H9 (cell line): ENCODE measurements at regions not wholly inside any gene's neighbourhood (a gene's known extent, or its start where the extent isn't known, plus 50 kb on each side); places are given as distances from the start of the nearest gene placed in this dataset.
A peak's percentile ranks its signal among the peaks of the same experiment; 100 is the strongest.

ENCODE experiments used
- DNase-seq: peaks from one replicate; pipeline ENCODE4 v3.0.0-alpha.2; 2017
- H2AFZ ChIP-seq: one replicate; pipeline ENCODE4 v1.6.1; 2013; ENCODE audit warnings: mild to moderate bottlenecking, low read length, control low read depth, moderate library complexity
- H2AK5ac ChIP-seq: 2 replicates; pipeline ENCODE4 v1.6.1; 2013; ENCODE audit warnings: low read length, control low read depth, mixed read lengths; ENCODE audit not compliant: insufficient read length
- H2BK120ac ChIP-seq: one replicate; pipeline ENCODE4 v1.6.1; 2013; ENCODE audit warnings: low read depth, mild to moderate bottlenecking, low read length, control low read depth, inconsistent platforms; ENCODE audit not compliant: poor library complexity, severe bottlenecking
- H2BK12ac ChIP-seq: 2 replicates; pipeline ENCODE4 v1.6.1; 2013; ENCODE audit warnings: low read length, control low read depth, mixed read lengths, low read depth; ENCODE audit not compliant: insufficient read length
- H2BK15ac ChIP-seq: 2 replicates; pipeline ENCODE4 v1.6.1; 2013; ENCODE audit warnings: low read depth, low read length, control low read depth
- H2BK20ac ChIP-seq: one replicate; pipeline ENCODE4 v1.6.1; 2013; ENCODE audit warnings: low read depth, mild to moderate bottlenecking, low read length, control low read depth, inconsistent platforms; ENCODE audit not compliant: poor library complexity, severe bottlenecking
- H2BK5ac ChIP-seq: 2 replicates; pipeline ENCODE4 v1.6.1; 2013; ENCODE audit warnings: low read length, control low read depth, mixed read lengths; ENCODE audit not compliant: insufficient read length
- H3K14ac ChIP-seq: 2 replicates; pipeline ENCODE4 v1.6.1; 2013; ENCODE audit warnings: low read length, control low read depth; ENCODE audit not compliant: insufficient read depth
- H3K18ac ChIP-seq: 2 replicates; pipeline ENCODE4 v1.6.1; 2013; ENCODE audit warnings: low read depth, mild to moderate bottlenecking, mixed read lengths, low read length, control low read depth; ENCODE audit not compliant: insufficient read length
- H3K23ac ChIP-seq: 2 replicates; pipeline ENCODE4 v1.6.1; 2013; ENCODE audit warnings: low read length, control low read depth, mixed read lengths, low read depth; ENCODE audit not compliant: insufficient read length
- H3K23me2 ChIP-seq: 2 replicates; pipeline ENCODE4 v1.6.1; 2013; ENCODE audit warnings: low read depth, mild to moderate bottlenecking, mixed read lengths, low read length, control low read depth; ENCODE audit not compliant: insufficient read length, poor library complexity, severe bottlenecking
- H3K27ac ChIP-seq: 2 replicates; pipeline ENCODE4 v1.5.1; 2013; ENCODE audit warnings: low read length, control low read depth, mixed read lengths, low read depth; ENCODE audit not compliant: insufficient read length
- H3K27me3 ChIP-seq: 2 replicates; pipeline ENCODE4 v1.6.1; 2013; ENCODE audit warnings: low read length, control low read depth, inconsistent platforms; ENCODE audit not compliant: insufficient read depth
- H3K4ac ChIP-seq: 2 replicates; pipeline ENCODE4 v1.6.1; 2013; ENCODE audit warnings: low read depth, mild to moderate bottlenecking, control low read depth, inconsistent platforms, low read length, moderate library complexity
- H3K4me1 ChIP-seq: 2 replicates; pipeline ENCODE4 v1.6.1; 2013; ENCODE audit warnings: low read length, control low read depth, inconsistent platforms; ENCODE audit not compliant: insufficient read depth
- H3K4me2 ChIP-seq: 2 replicates; pipeline ENCODE4 v1.6.1; 2013; ENCODE audit warnings: low read length, control low read depth, mixed read lengths; ENCODE audit not compliant: insufficient read length, insufficient read depth
- H3K56ac ChIP-seq: 2 replicates; pipeline ENCODE4 v1.6.1; 2013; ENCODE audit warnings: low read depth, mild to moderate bottlenecking, mixed read lengths, low read length, control low read depth; ENCODE audit not compliant: insufficient read length
- H3K79me1 ChIP-seq: 2 replicates; pipeline ENCODE4 v1.6.1; 2013; ENCODE audit warnings: low read depth, mild to moderate bottlenecking, moderate library complexity, low read length, control low read depth, inconsistent platforms; ENCODE audit not compliant: insufficient read depth, poor library complexity, severe bottlenecking
- H3K79me2 ChIP-seq: 2 replicates; pipeline ENCODE4 v1.6.1; 2013; ENCODE audit warnings: low read length, control low read depth, inconsistent platforms; ENCODE audit not compliant: insufficient read depth
- H3K9ac ChIP-seq: 2 replicates; pipeline ENCODE4 v1.6.1; 2013; ENCODE audit warnings: low read length, control low read depth, mixed read lengths; ENCODE audit not compliant: insufficient read length; ENCODE audit errors: extremely low read depth
- H3K9me3 ChIP-seq: one replicate; pipeline ENCODE4 v1.6.1; 2013; ENCODE audit warnings: low read depth, low read length, inconsistent platforms; ENCODE audit not compliant: control insufficient read depth
- H3T11ph ChIP-seq: one replicate; pipeline ENCODE4 v1.6.1; 2013; ENCODE audit warnings: mild to moderate bottlenecking, low read length, control low read depth, inconsistent platforms
- H4K20me1 ChIP-seq: one replicate; pipeline ENCODE4 v1.6.1; 2013; ENCODE audit not compliant: control insufficient read depth, insufficient read length, insufficient read depth
- H4K5ac ChIP-seq: 2 replicates; pipeline ENCODE4 v1.6.1; 2013; ENCODE audit warnings: low read depth, mild to moderate bottlenecking, mixed read lengths, low read length, control low read depth; ENCODE audit not compliant: insufficient read length
- H4K8ac ChIP-seq: replicated peaks from 2 replicates; pipeline ENCODE4 v1.6.1; 2013; ENCODE audit warnings: low read length, control low read depth, mixed read lengths, low read depth; ENCODE audit not compliant: insufficient read length
- H4K91ac ChIP-seq: 2 replicates; pipeline ENCODE4 v1.6.1; 2013; ENCODE audit warnings: low read depth, mild to moderate bottlenecking, moderate library complexity, mixed read lengths, low read length, control low read depth; ENCODE audit not compliant: insufficient read length
- H3K27ac Mint-ChIP-seq, 3 experiments: 2 replicates in 2 of 3; 3 replicates in 1 of 3; pipeline ENCODE4 v1.8.0; 2020 to 2021; ENCODE audit warnings: mixed read lengths in 3 of 3, mild to moderate bottlenecking in 1 of 3, moderate library complexity in 1 of 3
- H3K27me3 Mint-ChIP-seq: 2 replicates; pipeline ENCODE4 v1.8.0; 2021; ENCODE audit warnings: low read depth, mild to moderate bottlenecking, moderate library complexity, mixed read lengths
- H3K36me3 Mint-ChIP-seq, 3 experiments: 2 replicates in 2 of 3; 3 replicates in 1 of 3; pipeline ENCODE4 v1.8.0; 2020 to 2021; ENCODE audit warnings: low read depth in 3 of 3, mixed read lengths in 3 of 3; ENCODE audit not compliant: insufficient read depth in 1 of 3
- H3K4me1 Mint-ChIP-seq, 2 experiments: 2 replicates each; pipeline ENCODE4 v1.8.0; 2020; ENCODE audit warnings: mixed read lengths in 2 of 2
- H3K4me3 Mint-ChIP-seq, 2 experiments: 2 replicates in 1 of 2; 3 replicates in 1 of 2; pipeline ENCODE4 v1.8.0; 2020 to 2021; ENCODE audit warnings: mild to moderate bottlenecking in 2 of 2, mixed read lengths in 2 of 2, moderate library complexity in 1 of 2
- H3K9me3 Mint-ChIP-seq, 2 experiments: 2 replicates in 1 of 2; 3 replicates in 1 of 2; pipeline ENCODE4 v1.8.0; 2020; ENCODE audit warnings: mild to moderate bottlenecking in 2 of 2, mixed read lengths in 2 of 2, moderate library complexity in 1 of 2
- CTCF ChIP-seq: fragments of 200-600 bp; sonication (generic); conservative IDR thresholded peaks from 3 replicates; pipeline ENCODE4 v1.8.0; 2021; ENCODE audit warnings: antibody characterized with exemption, mild to moderate bottlenecking
- WGBS: extraction: QIAGEN DNeasy Blood & Tissue Kit; methylation state at CpG from one replicate; pipeline ENCODE4 v1.1.7; 2013; ENCODE audit warnings: missing lambda C conversion rate, low lambda C conversion rate, mixed read lengths; ENCODE audit not compliant: insufficient read length; ENCODE audit errors: extremely low coverage; 5-methylcytosine and 5-hydroxymethylcytosine counted together

- no peak overlapping the region for H3K56ac ChIP-seq
- H4K20me1 ChIP-seq: no peaks in the 10 kb centered on the region
- H3K9me3 Mint-ChIP-seq: no peaks in the 10 kb centered on the region
- no peak overlapping the region for H3K4me2 ChIP-seq
- H3K4me1 ChIP-seq: no peaks in the 10 kb centered on the region
- H3K4ac ChIP-seq: no peak overlapping the region
- no peak overlapping the region for H2AFZ ChIP-seq
- H3K4me3 Mint-ChIP-seq: no peak overlapping the region; a peak in 1 of 5 replicates
- H3K79me2 ChIP-seq: no peaks in the 10 kb centered on the region
- H2BK20ac ChIP-seq: no peak overlapping the region
- WGBS: no CpG with 5 or more reads among the region's 8 CpGs
- no peak overlapping the region for H3T11ph ChIP-seq
- peak overlapping the region in 1 of 3 experiments; percentile 67; a peak in 1 of 7 replicates for H3K27ac Mint-ChIP-seq
- H3K18ac ChIP-seq: no peak overlapping the region
- no peak overlapping the region for H4K8ac ChIP-seq
- peaks cover 16 to 27% of the 10 kb centered on the region in 2 experiments for H3K4me1 Mint-ChIP-seq
- no peak overlapping the region for H3K9ac ChIP-seq
- H2BK120ac ChIP-seq: no peak overlapping the region
- no peak overlapping the region for H3K27ac ChIP-seq
- H3K79me1 ChIP-seq: no peaks in the 10 kb centered on the region
- no peak overlapping the region for H3K14ac ChIP-seq
- no peaks in the 10 kb centered on the region for H3K27me3 ChIP-seq
- H3K23ac ChIP-seq: no peak overlapping the region
- H3K27me3 Mint-ChIP-seq: peaks cover under 1% of the 10 kb centered on the region; the same call in 1 of the 2 replicates
- no peak overlapping the region for H2BK15ac ChIP-seq
- H3K23me2 ChIP-seq: no peaks in the 10 kb centered on the region
- no peaks in the 10 kb centered on the region for H3K36me3 Mint-ChIP-seq
- H4K91ac ChIP-seq: no peak overlapping the region
- no peak overlapping the region for H2AK5ac ChIP-seq
- H2BK5ac ChIP-seq: no peak overlapping the region
- no peak for DNase-seq
- no peak for TF ChIP-seq CTCF
- no peak overlapping the region for H4K5ac ChIP-seq
- no peak overlapping the region for H2BK12ac ChIP-seq
- H3K9me3 ChIP-seq: no peaks in the 10 kb centered on the region
Measured at GRCh38 chr2:239689410-239689809, 288.6 kb upstream of the HDAC4 start.
